IMR-90 (cell line): ENCODE measurements at regions not wholly inside any gene's neighbourhood (a gene's known extent, or its start where the extent isn't known, plus 50 kb on each side); places are given as distances from the start of the nearest gene placed in this dataset.

Experiments used
- ATAC-seq: fragments of 200-7000 bp; cut with Tn5 transposase; 2 replicates; pipeline ENCODE4 v1.9.1; 2020; ENCODE audit warnings: low read depth, mild to moderate bottlenecking, moderate library complexity
- BruUV-seq: library from RNA; stranded (reverse); fragments of 400-500 nt; replicated peaks from 2 replicates; lab custom pipeline; 2021; lab: Mats Ljungman, UMichigan
- CTCF ChIA-PET: fragments of 300-600 bp; formaldehyde crosslinking; extraction: SDS; loops from one replicate; lab custom pipeline; 2021; ENCODE audit warnings: antibody characterized with exemption; lab: Yijun Ruan, JAX
- POLR2A ChIA-PET: fragments of 300-600 bp; sonication (Branson Sonifier 250); formaldehyde crosslinking; loops from one replicate; lab custom pipeline; 2022; ENCODE audit warnings: antibody characterized with exemption; ENCODE audit not compliant: unreplicated experiment; lab: Charles Lee
- DNase-seq: peaks from one replicate; pipeline ENCODE4 v3.0.0; 2013
- H2AFZ ChIP-seq: replicated peaks from 2 replicates; pipeline ENCODE3; 2013; ENCODE audit warnings: low read length, mild to moderate bottlenecking; ENCODE audit not compliant: poor library complexity
- H2AK5ac ChIP-seq: 2 replicates; pipeline ENCODE4 v1.6.1; 2013; ENCODE audit warnings: low read depth, low read length, inconsistent platforms
- H2AK9ac ChIP-seq: replicated peaks from 2 replicates; pipeline ENCODE3; 2013; ENCODE audit warnings: mild to moderate bottlenecking, low read depth, low read length, moderate library complexity; ENCODE audit not compliant: poor library complexity
- H2BK120ac ChIP-seq: 2 replicates; pipeline ENCODE4 v1.6.1; 2013; ENCODE audit warnings: low read depth, low read length, inconsistent platforms
- H2BK15ac ChIP-seq: 3 replicates; pipeline ENCODE4 v1.6.1; 2013; ENCODE audit warnings: low read depth, low read length, inconsistent platforms
- H2BK20ac ChIP-seq: 2 replicates; pipeline ENCODE4 v1.6.1; 2013; ENCODE audit warnings: low read depth, mild to moderate bottlenecking, inconsistent platforms, low read length, moderate library complexity
- H2BK5ac ChIP-seq: 2 replicates; pipeline ENCODE4 v1.6.1; 2013; ENCODE audit warnings: mild to moderate bottlenecking, low read depth, low read length, inconsistent platforms; ENCODE audit not compliant: poor library complexity, severe bottlenecking
- H3K14ac ChIP-seq: replicated peaks from 2 replicates; pipeline ENCODE4 v1.6.1; 2013; ENCODE audit warnings: low read depth, low read length, inconsistent platforms
- H3K18ac ChIP-seq: 2 replicates; pipeline ENCODE4 v1.6.1; 2013; ENCODE audit warnings: low read depth, low read length, control low read depth
- H3K23ac ChIP-seq: 2 replicates; pipeline ENCODE4 v1.6.1; 2013; ENCODE audit warnings: low read depth, low read length, inconsistent platforms
- H3K27ac ChIP-seq: 2 replicates; pipeline ENCODE4 v1.5.1; 2013; ENCODE audit warnings: mild to moderate bottlenecking, control low read depth, low read length; ENCODE audit not compliant: insufficient read depth
- H3K27me3 ChIP-seq: 2 replicates; pipeline ENCODE4 v1.6.1; 2013; ENCODE audit warnings: low read length; ENCODE audit not compliant: control insufficient read depth, insufficient read depth
- H3K36me3 ChIP-seq: 2 replicates; pipeline ENCODE4 v1.6.1; 2013; ENCODE audit warnings: low read length, mixed read lengths; ENCODE audit not compliant: control insufficient read depth, insufficient read depth
- H3K4ac ChIP-seq: 2 replicates; pipeline ENCODE4 v1.6.1; 2013; ENCODE audit warnings: low read depth, low read length, inconsistent platforms
- H3K4me1 ChIP-seq: 2 replicates; pipeline ENCODE4 v1.6.1; 2013; ENCODE audit warnings: low read length, mixed read lengths; ENCODE audit not compliant: control insufficient read depth, insufficient read depth
- H3K4me2 ChIP-seq: 2 replicates; pipeline ENCODE4 v1.6.1; 2013; ENCODE audit warnings: low read depth, mild to moderate bottlenecking, control low read depth, low read length, moderate library complexity
- H3K4me3 ChIP-seq: 2 replicates; pipeline ENCODE4 v1.5.1; 2013; ENCODE audit warnings: low read depth, mild to moderate bottlenecking, control low read depth, low read length, moderate library complexity; ENCODE audit not compliant: insufficient read depth
- H3K56ac ChIP-seq: 2 replicates; pipeline ENCODE4 v1.6.1; 2013; ENCODE audit warnings: low read length, inconsistent platforms; ENCODE audit not compliant: insufficient read depth; ENCODE audit errors: extremely low read depth
- H3K79me1 ChIP-seq, 2 experiments: 2 replicates each; pipeline ENCODE4 v1.6.1; 2013; ENCODE audit warnings: low read length in 2 of 2, inconsistent platforms in 1 of 2, low read depth in 1 of 2
- H3K9ac ChIP-seq: 2 replicates; pipeline ENCODE4 v1.6.1; 2013; ENCODE audit warnings: low read depth, low read length, control low read depth
- H3K9me1 ChIP-seq: 2 replicates; pipeline ENCODE4 v1.6.1; 2013; ENCODE audit warnings: low read length, inconsistent platforms; ENCODE audit not compliant: insufficient read depth
- H3K9me3 ChIP-seq: 2 replicates; pipeline ENCODE4 v1.6.1; 2013; ENCODE audit warnings: low read length; ENCODE audit not compliant: control insufficient read depth, insufficient read depth
- H4K20me1 ChIP-seq: 2 replicates; pipeline ENCODE4 v1.6.1; 2013; ENCODE audit warnings: low read length, inconsistent platforms; ENCODE audit not compliant: insufficient read depth
- H4K5ac ChIP-seq: 2 replicates; pipeline ENCODE4 v1.6.1; 2013; ENCODE audit warnings: mild to moderate bottlenecking, low read depth, low read length, control low read depth
- H4K8ac ChIP-seq, 2 experiments: 2 replicates each; pipeline ENCODE4 v1.6.1; 2013; ENCODE audit warnings: low read depth in 2 of 2, low read length in 2 of 2, control low read depth in 1 of 2, inconsistent platforms in 1 of 2
- H4K91ac ChIP-seq: 2 replicates; pipeline ENCODE4 v1.6.1; 2013; ENCODE audit warnings: low read depth, low read length, inconsistent platforms; ENCODE audit not compliant: insufficient read depth
- BHLHE40 ChIP-seq: fragments of 150-350 bp; IDR thresholded peaks from 2 replicates; pipeline ENCODE4 v1.6.1; 2016; ENCODE audit warnings: mild to moderate bottlenecking, low read depth, low read length
- CEBPB ChIP-seq: IDR thresholded peaks from 2 replicates; pipeline ENCODE4 v1.6.1; 2012; ENCODE audit warnings: low read depth, low read length, improper control_type of control experiment
- CHD1 ChIP-seq: IDR thresholded peaks from 2 replicates; pipeline ENCODE4 v1.6.1; 2012; ENCODE audit warnings: low read depth, low read length, improper control_type of control experiment
- FOS ChIP-seq: fragments of 150-350 bp; IDR thresholded peaks from 2 replicates; pipeline ENCODE4 v1.6.1; 2016; ENCODE audit warnings: low read depth, low read length
- MAFK ChIP-seq: IDR thresholded peaks from 2 replicates; pipeline ENCODE4 v1.6.1; 2012; ENCODE audit warnings: low read depth, low read length, improper control_type of control experiment
- MAZ ChIP-seq: IDR thresholded peaks from 2 replicates; pipeline ENCODE4 v1.6.1; 2012; ENCODE audit warnings: low read depth, mild to moderate bottlenecking, low read length, improper control_type of control experiment, moderate library complexity, borderline replicate concordance
- MXI1 ChIP-seq: IDR thresholded peaks from 2 replicates; pipeline ENCODE4 v1.6.1; 2012; ENCODE audit warnings: low read depth, mild to moderate bottlenecking, low read length, moderate library complexity, borderline replicate concordance
- NFE2L2 ChIP-seq: fragments of 150-350 bp; IDR thresholded peaks from 2 replicates; pipeline ENCODE4 v1.6.1; 2016; ENCODE audit warnings: low read depth, mild to moderate bottlenecking, low read length
- POLR2A ChIP-seq: IDR thresholded peaks from 2 replicates; pipeline ENCODE4 v1.6.1; 2012; ENCODE audit warnings: mild to moderate bottlenecking, low read depth, low read length
- RAD21 ChIP-seq: IDR thresholded peaks from 2 replicates; pipeline ENCODE4 v1.6.1; 2012; ENCODE audit warnings: low read length, improper control_type of control experiment
- RCOR1 ChIP-seq: IDR thresholded peaks from 2 replicates; pipeline ENCODE4 v1.6.1; 2012; ENCODE audit warnings: mild to moderate bottlenecking, low read length, improper control_type of control experiment; ENCODE audit not compliant: insufficient replicate concordance
- RFX5 ChIP-seq: IDR thresholded peaks from 2 replicates; pipeline ENCODE4 v1.8.0; 2012; ENCODE audit warnings: low read depth, mild to moderate bottlenecking, low read length, moderate library complexity
- SMC3 ChIP-seq: fragments of 150-350 bp; IDR thresholded peaks from 2 replicates; pipeline ENCODE4 v1.6.1; 2016; ENCODE audit warnings: low read depth, mild to moderate bottlenecking, antibody characterized with exemption, low read length, moderate library complexity
- USF2 ChIP-seq: fragments of 150-350 bp; IDR thresholded peaks from 2 replicates; pipeline ENCODE4 v1.6.1; 2017; ENCODE audit warnings: mild to moderate bottlenecking, antibody characterized with exemption, low read length, low read depth
- WGBS, 2 experiments: methylation state at CpG; one replicate each; pipeline versions ENCODE4 v1.1.5 to v1.1.7; 2013; ENCODE audit warnings: missing lambda C conversion rate in 2 of 2; ENCODE audit not compliant: insufficient read length in 1 of 2; ENCODE audit errors: extremely low coverage in 2 of 2; 5-methylcytosine and 5-hydroxymethylcytosine counted together
- dilution Hi-C: fragments of 300-500 bp; cut with HindIII; formaldehyde crosslinking; loops from one replicate; pipeline ENCODE4 v1.14.3; 2018; ENCODE audit warnings: low sequenced_read_pairs; ENCODE audit not compliant: unreplicated experiment
- in situ Hi-C: fragments of 300-500 bp; cut with MboI; formaldehyde crosslinking; loops from 3 replicates; pipeline ENCODE4 v1.14.3; 2019; ENCODE audit warnings: low sequenced_read_pairs, inconsistent platforms, mixed read lengths
- intact Hi-C: fragments of 100-400 bp; cut with micrococcal nuclease; formaldehyde crosslinking; loops from 2 replicates; pipeline ENCODE4 v1.10.0; 2022
- TF ChIP-seq, protein P1 (sequence below): fragments of 150-350 bp; IDR thresholded peaks from 2 replicates; pipeline ENCODE4 v1.6.1; 2016; ENCODE audit warnings: low read depth, mild to moderate bottlenecking, low read length, moderate library complexity, borderline replicate concordance
- TF ChIP-seq, protein P2 (sequence below): conservative IDR thresholded peaks from 2 replicates; pipeline ENCODE4 v1.5.1; 2012; ENCODE audit warnings: mild to moderate bottlenecking, low read depth, low read length, improper control_type of control experiment

DNA sequence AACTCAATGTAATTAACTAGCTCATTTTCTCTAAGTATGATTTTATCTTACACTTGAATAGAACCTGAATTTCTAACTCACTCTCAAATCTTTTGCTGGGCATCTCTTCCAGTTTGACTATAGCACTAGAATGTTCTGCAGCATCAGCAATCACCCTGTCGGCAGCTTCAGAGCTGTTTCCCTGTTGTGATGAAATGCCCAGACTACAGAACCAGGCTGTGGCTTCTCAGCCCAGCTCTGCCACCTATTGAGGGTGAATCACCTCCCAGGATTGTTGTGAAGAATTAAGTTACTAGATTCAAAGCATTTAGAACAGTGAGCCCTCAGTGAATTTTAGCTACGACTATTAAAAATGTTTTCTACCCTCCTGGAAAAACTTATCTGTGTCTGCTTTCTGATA is 90.4 kb upstream of the ANKRD55 start:
- ChIA-PET POLR2A (no interaction called here), CTCF (interaction anchor here (1.2 to 2.3 kb wide), 3 partner anchors 33 to 53 kb away, joined by 3 to 7 read pairs (median 5); no protein-coding TSS in a partner anchor)
- Histone ChIP-seq H3K9me1 (peaks cover 4% of the 10 kb centered on the region; the same call in 1 of the 2 replicates), H2BK20ac (no peak overlapping the region), H2AK9ac (no peak overlapping the region), H4K5ac (no peak overlapping the region), H2BK120ac (peak overlapping the region; percentile 30; the same call in 1 of the 2 replicates), H3K9me3 (no peaks in the 10 kb centered on the region), H3K18ac (no peak overlapping the region), H3K4me1 (peaks cover 9% of the 10 kb centered on the region), H4K20me1 (no peaks in the 10 kb centered on the region), H3K14ac (no peak overlapping the region), H3K79me1 (no peaks in the 10 kb centered on the region), H2BK5ac (no peak overlapping the region), H2BK15ac (no peak overlapping the region), H3K27ac (no peak overlapping the region), H2AK5ac (no peak overlapping the region), H3K4me3 (no peak overlapping the region), H4K8ac (no peak overlapping the region; a peak in 1 of 4 replicates), H3K4me2 (no peak overlapping the region), H3K36me3 (no peaks in the 10 kb centered on the region), H3K9ac (no peak overlapping the region), H2AFZ (no peak overlapping the region), H4K91ac (no peak overlapping the region; the same call in 1 of the 2 replicates), H3K4ac (no peak overlapping the region; the same call in 1 of the 2 replicates), H3K27me3 (no peaks in the 10 kb centered on the region), H3K56ac (no peak overlapping the region), H3K23ac (no peak overlapping the region)
- DNase-seq: peak; percentile 76
- peak; percentile 73 for TF ChIP-seq CEBPB
- TF ChIP-seq FOS: no peak
- no peak for TF ChIP-seq USF2
- no peak for TF ChIP-seq POLR2A
- TF ChIP-seq, protein P1, sequence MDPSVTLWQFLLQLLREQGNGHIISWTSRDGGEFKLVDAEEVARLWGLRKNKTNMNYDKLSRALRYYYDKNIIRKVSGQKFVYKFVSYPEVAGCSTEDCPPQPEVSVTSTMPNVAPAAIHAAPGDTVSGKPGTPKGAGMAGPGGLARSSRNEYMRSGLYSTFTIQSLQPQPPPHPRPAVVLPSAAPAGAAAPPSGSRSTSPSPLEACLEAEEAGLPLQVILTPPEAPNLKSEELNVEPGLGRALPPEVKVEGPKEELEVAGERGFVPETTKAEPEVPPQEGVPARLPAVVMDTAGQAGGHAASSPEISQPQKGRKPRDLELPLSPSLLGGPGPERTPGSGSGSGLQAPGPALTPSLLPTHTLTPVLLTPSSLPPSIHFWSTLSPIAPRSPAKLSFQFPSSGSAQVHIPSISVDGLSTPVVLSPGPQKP: no peak
- TF ChIP-seq NFE2L2: no peak
- no peak for TF ChIP-seq SMC3
- no peak for TF ChIP-seq CHD1
- TF ChIP-seq RFX5: no peak
- TF ChIP-seq RAD21: peak; percentile 30; the same call in 1 of the 2 replicates
- no peak for TF ChIP-seq MAZ
- TF ChIP-seq, protein P2, sequence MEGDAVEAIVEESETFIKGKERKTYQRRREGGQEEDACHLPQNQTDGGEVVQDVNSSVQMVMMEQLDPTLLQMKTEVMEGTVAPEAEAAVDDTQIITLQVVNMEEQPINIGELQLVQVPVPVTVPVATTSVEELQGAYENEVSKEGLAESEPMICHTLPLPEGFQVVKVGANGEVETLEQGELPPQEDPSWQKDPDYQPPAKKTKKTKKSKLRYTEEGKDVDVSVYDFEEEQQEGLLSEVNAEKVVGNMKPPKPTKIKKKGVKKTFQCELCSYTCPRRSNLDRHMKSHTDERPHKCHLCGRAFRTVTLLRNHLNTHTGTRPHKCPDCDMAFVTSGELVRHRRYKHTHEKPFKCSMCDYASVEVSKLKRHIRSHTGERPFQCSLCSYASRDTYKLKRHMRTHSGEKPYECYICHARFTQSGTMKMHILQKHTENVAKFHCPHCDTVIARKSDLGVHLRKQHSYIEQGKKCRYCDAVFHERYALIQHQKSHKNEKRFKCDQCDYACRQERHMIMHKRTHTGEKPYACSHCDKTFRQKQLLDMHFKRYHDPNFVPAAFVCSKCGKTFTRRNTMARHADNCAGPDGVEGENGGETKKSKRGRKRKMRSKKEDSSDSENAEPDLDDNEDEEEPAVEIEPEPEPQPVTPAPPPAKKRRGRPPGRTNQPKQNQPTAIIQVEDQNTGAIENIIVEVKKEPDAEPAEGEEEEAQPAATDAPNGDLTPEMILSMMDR: no peak
- TF ChIP-seq MAFK: peak; percentile 78
- TF ChIP-seq MXI1: no peak
- TF ChIP-seq BHLHE40: peak; percentile 19; the same call in 1 of the 2 replicates
- TF ChIP-seq RCOR1: no peak
- intact Hi-C loops (no loop called here), dilution Hi-C loops (no loop called here), in situ Hi-C loops (no loop called here)
- peak; percentile 78 for ATAC-seq
- WGBS, 2 experiments: no CpG with 5 or more reads among the region's 2 CpGs
- no TSS peak for BruUV-seq
